AG09309 (cell line): ENCODE measurements at regions not wholly inside any gene's neighbourhood (a gene's known extent, or its start where the extent isn't known, plus 50 kb on each side); places are given as distances from the start of the nearest gene placed in this dataset.

Experiments
- DNase-seq: peaks from one replicate; pipeline ENCODE4 v3.0.0-alpha.2; 2010; ENCODE audit warnings: low read depth
- H3K4me3 ChIP-seq: 2 replicates; pipeline ENCODE4 v1.5.1; 2011; ENCODE audit warnings: mild to moderate bottlenecking, low read depth, low read length, moderate library complexity; ENCODE audit not compliant: control insufficient read depth
- TF ChIP-seq, protein P1 (sequence below): IDR thresholded peaks from 2 replicates; pipeline ENCODE4 v1.5.1; 2011; ENCODE audit warnings: mild to moderate bottlenecking, low read depth, low read length, inconsistent platforms; ENCODE audit not compliant: insufficient read depth, control insufficient read depth; ENCODE audit errors: missing control alignments

DNA sequence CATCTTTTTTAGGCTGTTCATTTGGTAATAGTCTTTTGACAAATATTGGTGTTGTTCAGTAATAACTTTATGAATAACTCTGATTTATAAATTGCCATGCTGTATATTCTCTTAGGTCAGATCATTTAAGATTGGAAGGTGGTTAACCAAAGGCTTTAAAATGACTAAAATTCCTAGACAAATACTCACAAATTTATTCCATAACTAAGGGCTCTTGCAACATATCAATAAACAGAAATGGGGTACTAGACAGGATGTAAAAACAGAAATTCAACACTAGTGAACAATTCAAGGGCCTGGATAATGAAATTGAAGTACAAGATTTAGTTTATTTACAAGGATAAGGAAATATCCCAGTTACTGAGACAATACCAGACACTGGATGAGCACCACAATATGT, 328.6 kb downstream of the PCDH19 start:
- DNase-seq: no peak
- TF ChIP-seq, protein P1, sequence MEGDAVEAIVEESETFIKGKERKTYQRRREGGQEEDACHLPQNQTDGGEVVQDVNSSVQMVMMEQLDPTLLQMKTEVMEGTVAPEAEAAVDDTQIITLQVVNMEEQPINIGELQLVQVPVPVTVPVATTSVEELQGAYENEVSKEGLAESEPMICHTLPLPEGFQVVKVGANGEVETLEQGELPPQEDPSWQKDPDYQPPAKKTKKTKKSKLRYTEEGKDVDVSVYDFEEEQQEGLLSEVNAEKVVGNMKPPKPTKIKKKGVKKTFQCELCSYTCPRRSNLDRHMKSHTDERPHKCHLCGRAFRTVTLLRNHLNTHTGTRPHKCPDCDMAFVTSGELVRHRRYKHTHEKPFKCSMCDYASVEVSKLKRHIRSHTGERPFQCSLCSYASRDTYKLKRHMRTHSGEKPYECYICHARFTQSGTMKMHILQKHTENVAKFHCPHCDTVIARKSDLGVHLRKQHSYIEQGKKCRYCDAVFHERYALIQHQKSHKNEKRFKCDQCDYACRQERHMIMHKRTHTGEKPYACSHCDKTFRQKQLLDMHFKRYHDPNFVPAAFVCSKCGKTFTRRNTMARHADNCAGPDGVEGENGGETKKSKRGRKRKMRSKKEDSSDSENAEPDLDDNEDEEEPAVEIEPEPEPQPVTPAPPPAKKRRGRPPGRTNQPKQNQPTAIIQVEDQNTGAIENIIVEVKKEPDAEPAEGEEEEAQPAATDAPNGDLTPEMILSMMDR: no peak
- no peak overlapping the region for H3K4me3 ChIP-seq

DNA sequence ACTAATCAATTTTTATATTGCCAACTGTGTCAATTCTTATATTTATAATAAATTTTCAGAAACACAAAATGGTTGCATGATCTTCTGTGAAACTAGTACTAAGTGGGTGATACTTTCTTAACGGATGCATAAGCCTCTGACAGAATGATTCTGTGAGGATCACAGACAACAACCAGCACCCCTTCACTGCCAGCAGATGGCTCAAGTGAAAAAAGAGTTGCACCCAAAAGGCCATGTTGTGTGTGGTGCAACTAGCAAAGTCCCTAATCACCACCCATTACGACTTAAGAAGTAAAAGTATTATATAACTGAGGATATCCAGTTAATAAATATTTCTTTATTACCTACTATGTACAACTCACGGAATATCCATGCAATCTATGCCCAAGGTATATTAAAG, 334.0 kb downstream of the PCDH19 start:
- TF ChIP-seq, protein P1: no peak
- H3K4me3 ChIP-seq: no peak overlapping the region

DNA sequence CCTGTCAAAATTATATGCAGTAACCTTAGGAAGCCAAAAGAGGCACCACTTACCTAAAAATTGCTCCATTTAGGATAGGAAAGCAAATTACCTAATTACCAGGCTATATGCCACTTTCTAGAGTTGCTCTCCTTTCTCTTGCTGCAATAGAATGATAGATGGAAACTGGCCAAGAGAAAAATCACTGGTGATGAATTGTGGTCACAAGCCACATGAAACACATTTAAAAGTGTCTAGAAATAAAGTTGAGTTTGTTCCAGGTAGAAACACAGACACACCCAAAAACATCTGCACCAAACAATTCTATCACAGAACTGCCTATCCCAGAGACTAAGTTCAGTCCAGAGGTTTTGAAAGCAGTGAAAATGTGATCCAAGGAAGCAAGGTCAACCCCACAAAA, 337.7 kb downstream of the PCDH19 start:
- no peak for DNase-seq
- TF ChIP-seq, protein P1: no peak
- H3K4me3 ChIP-seq: no peak overlapping the region

More for the DNA sequence above, 334.0 kb downstream of the PCDH19 start:
- no peak for DNase-seq

DNA sequence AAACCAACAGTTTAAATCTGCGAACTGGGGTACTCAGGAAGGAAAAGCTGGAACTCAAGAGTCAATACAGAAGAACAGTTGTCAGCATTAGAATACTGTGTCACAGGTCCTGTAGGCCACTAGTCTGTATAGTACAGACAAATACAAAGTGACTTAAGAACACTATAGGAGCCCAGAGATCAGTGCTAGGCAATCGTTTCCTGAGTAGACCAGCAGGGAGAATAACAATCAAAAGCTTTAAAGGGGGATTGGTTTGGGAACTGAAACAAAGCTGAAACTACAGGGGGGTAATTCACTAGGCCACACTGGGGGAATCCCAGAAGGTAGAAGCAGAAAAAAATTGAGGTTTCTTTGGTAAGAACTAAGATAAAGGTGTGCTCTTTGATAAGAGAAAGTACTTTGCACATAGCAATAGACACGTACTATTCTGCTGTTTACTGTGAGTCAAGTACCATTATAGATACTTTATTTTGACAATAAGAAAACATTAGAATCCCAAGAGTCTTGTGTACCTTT, 339.7 kb downstream of the PCDH19 start:
- TF ChIP-seq, protein P1: no peak
- no peak overlapping the region for H3K4me3 ChIP-seq
- no peak for DNase-seq

DNA sequence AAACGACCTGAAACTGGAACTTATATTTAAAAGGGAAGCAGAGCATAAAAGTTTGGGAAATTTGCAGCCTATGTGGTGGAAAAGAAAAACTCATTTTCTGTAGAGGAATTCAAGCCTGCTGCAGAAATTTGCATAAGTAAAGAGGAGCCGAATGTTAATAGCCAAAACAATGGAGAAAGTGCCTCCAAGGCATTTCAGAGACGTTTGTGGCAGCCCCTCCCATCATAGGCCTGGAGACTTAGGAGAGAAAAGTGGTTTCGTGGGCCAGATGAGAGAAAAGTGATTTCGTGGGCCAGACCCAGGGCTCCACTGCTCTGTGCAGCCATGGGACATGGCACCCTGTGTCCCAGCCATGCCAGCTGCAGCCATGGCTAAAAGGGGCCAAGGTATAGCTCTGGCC, 361.9 kb downstream of the PCDH19 start:
- TF ChIP-seq, protein P1: no peak
- no peak overlapping the region for H3K4me3 ChIP-seq
- no peak for DNase-seq
